Activated T-helper 2 cell treated with anti-CD3 and anti-CD28 coated beads, Interferon-gamma antibody, Interleukin-2, Interleukin-4, amounts not matched to agents 10 μg/mL and 5 μg/mL and 100 μg/mL, durations not matched to agents 14 hours and 24 hours and 36 hours (primary cell): ENCODE measurements at regions not wholly inside any gene's neighbourhood (a gene's known extent, or its start where the extent isn't known, plus 50 kb on each side); places are given as distances from the start of the nearest gene placed in this dataset.

Experiments
- DNase-seq: peaks from one replicate; pipeline ENCODE4 v3.0.0; 2021; ENCODE audit warnings: low spot score
- H3K27ac Mint-ChIP-seq: one replicate; pipeline ENCODE4 v1.8.0; 2021; ENCODE audit warnings: mixed read lengths
- H3K27me3 Mint-ChIP-seq: one replicate; pipeline ENCODE4 v1.8.0; 2021; ENCODE audit warnings: low read depth, mixed read lengths
- H3K36me3 Mint-ChIP-seq: one replicate; pipeline ENCODE4 v1.8.0; 2021; ENCODE audit warnings: low read depth, mixed read lengths
- H3K4me1 Mint-ChIP-seq: one replicate; pipeline ENCODE4 v1.8.0; 2021; ENCODE audit warnings: low read depth, mixed read lengths
- H3K4me3 Mint-ChIP-seq: one replicate; pipeline ENCODE4 v1.8.0; 2021; ENCODE audit warnings: low read depth, mild to moderate bottlenecking, moderate library complexity, mixed read lengths
- H3K9me3 Mint-ChIP-seq: one replicate; pipeline ENCODE4 v1.8.0; 2021; ENCODE audit warnings: mixed read lengths
- intact Hi-C: fragments of 100-400 bp; cut with micrococcal nuclease; formaldehyde crosslinking; loops from one replicate; pipeline ENCODE4 v1.15.1; 2023

GRCh38 chr12:73421832-73422231 lies 1115.8 kb upstream of the ATXN7L3B start:
- intact Hi-C loops = no loop called here
- no peak for DNase-seq
- no peaks in the 10 kb centered on the region for H3K27me3 Mint-ChIP-seq
- peaks cover 1% of the 10 kb centered on the region for H3K4me1 Mint-ChIP-seq
- H3K4me3 Mint-ChIP-seq = no peak overlapping the region
- H3K9me3 Mint-ChIP-seq = peaks cover 29% of the 10 kb centered on the region
- H3K36me3 Mint-ChIP-seq = no peaks in the 10 kb centered on the region
- H3K27ac Mint-ChIP-seq = no peak overlapping the region

DNA sequence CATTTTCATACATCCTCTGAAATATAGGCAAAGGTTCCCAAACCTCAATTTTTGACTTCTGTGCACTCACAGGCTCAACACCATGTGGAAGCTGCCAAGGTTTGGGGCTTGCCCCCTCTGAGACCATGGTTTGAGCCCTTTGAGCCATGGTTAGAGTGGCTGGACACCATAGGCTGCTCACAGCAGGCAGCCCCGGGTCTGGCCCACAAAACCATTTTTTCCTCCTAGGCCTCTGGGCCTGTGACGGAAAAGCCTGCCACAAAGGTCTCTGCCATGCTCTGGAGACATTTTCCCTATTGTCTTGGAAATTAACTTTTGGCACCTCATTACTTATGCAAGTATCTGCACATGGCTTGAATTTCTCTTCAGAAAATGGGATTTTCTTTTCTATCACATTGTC lies 1113.2 kb upstream of the ATXN7L3B start:
- peaks cover 19% of the 10 kb centered on the region for H3K9me3 Mint-ChIP-seq
- no peak overlapping the region for H3K4me3 Mint-ChIP-seq
- H3K4me1 Mint-ChIP-seq = peaks cover 1% of the 10 kb centered on the region
- intact Hi-C loops = no loop called here
- no peak overlapping the region for H3K27ac Mint-ChIP-seq
- DNase-seq = no peak
- H3K36me3 Mint-ChIP-seq = no peaks in the 10 kb centered on the region
- no peaks in the 10 kb centered on the region for H3K27me3 Mint-ChIP-seq

DNA sequence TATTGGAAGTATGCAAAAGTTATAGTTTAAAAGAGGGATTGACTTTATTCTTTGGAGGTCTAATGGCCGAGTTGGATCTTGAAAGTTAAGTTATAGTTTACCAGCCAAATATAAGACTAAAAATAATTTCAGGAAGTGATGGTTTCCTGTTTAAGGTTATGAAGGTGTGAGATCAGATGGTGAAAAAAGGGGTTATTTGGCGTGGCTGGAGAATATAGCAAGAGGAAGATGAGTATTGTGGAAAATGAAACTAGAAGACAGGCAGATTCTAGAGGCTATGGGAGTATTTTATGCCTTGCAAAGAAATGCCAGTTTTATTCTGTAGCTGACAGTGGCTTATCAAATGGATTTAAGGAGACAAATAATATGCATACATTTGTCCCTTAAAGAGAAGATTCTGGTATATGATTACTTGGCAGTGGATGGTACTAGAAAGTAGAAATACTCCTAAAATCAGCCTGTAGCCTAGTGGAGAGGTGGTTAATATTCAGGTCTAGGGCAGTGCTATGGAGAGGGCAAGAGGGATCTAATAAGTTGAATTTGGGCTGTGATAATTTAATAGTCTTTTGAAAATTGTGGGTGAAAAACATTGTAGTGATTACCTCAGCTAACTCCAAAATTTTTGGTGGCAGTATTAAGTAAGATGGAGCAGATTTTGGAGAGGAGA lies 1091.8 kb upstream of the ATXN7L3B start:
- no peaks in the 10 kb centered on the region for H3K4me1 Mint-ChIP-seq
- intact Hi-C loops = no loop called here
- peaks cover 8% of the 10 kb centered on the region for H3K9me3 Mint-ChIP-seq
- no peak overlapping the region for H3K4me3 Mint-ChIP-seq
- no peak overlapping the region for H3K27ac Mint-ChIP-seq
- DNase-seq = no peak
- H3K36me3 Mint-ChIP-seq = no peaks in the 10 kb centered on the region
- no peaks in the 10 kb centered on the region for H3K27me3 Mint-ChIP-seq

DNA sequence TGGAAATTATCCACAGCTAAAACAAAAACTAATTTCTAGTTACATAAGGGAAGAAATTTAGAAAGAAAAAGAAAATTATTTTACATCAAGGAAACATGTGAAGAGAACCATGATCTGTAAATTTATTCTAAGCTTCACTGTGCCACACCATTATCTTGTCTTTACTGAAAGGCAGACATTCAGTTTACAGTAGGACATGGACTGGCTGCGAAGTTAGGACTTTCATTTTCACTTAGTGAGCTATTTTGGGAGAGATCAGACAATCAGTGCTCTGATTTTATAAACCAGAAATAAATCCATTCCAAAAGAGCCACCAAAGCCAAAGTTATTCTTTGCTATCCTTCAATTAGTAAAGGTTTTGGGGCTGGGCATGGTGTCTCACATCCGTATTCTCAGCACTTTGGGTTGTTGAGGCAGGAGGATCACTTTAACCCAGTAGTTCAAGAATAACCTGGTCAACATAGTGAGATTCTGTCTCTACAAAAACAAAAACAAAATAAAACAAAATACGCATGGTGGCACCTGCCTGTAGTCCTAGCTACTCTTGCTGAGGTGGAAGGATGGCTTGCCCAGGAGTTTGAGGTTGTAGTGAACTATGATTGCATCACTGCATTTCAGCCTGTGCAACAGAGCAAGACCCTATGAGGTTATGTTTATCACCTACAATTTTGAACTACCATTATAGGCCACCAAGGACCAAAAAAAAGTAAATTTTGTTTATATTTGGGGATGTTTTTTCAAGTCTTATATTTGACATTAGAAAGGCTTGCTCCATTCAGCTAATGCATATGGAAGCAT lies 1084.8 kb upstream of the ATXN7L3B start:
- H3K27me3 Mint-ChIP-seq = no peaks in the 10 kb centered on the region
- peaks cover 11% of the 10 kb centered on the region for H3K9me3 Mint-ChIP-seq
- no peaks in the 10 kb centered on the region for H3K4me1 Mint-ChIP-seq
- intact Hi-C loops = no loop called here
- H3K27ac Mint-ChIP-seq = no peak overlapping the region
- no peaks in the 10 kb centered on the region for H3K36me3 Mint-ChIP-seq
- DNase-seq = no peak
- H3K4me3 Mint-ChIP-seq = no peak overlapping the region

- H3K27ac Mint-ChIP-seq = no peak overlapping the region
- H3K4me3 Mint-ChIP-seq = no peak overlapping the region
- intact Hi-C loops = no loop called here
- H3K27me3 Mint-ChIP-seq = no peaks in the 10 kb centered on the region
- no peaks in the 10 kb centered on the region for H3K4me1 Mint-ChIP-seq
- DNase-seq = no peak
- peaks cover 7% of the 10 kb centered on the region for H3K9me3 Mint-ChIP-seq
- H3K36me3 Mint-ChIP-seq = no peaks in the 10 kb centered on the region
Measured at GRCh38 chr12:73460212-73460611, 1077.4 kb upstream of the ATXN7L3B start.

GRCh38 chr12:73465106-73465505 lies 1072.5 kb upstream of the ATXN7L3B start:
- intact Hi-C loops = no loop called here
- Mint-ChIP-seq H3K36me3 (no peaks in the 10 kb centered on the region), H3K9me3 (peaks cover 30% of the 10 kb centered on the region), H3K4me3 (no peak overlapping the region), H3K27me3 (no peaks in the 10 kb centered on the region), H3K27ac (no peak overlapping the region), H3K4me1 (no peaks in the 10 kb centered on the region)
- no peak for DNase-seq

- intact Hi-C loops = no loop called here
- Mint-ChIP-seq H3K9me3 (peaks cover 42% of the 10 kb centered on the region), H3K4me1 (no peaks in the 10 kb centered on the region), H3K27me3 (no peaks in the 10 kb centered on the region), H3K36me3 (no peaks in the 10 kb centered on the region), H3K4me3 (no peak overlapping the region), H3K27ac (no peak overlapping the region)
- no peak for DNase-seq
Measured at GRCh38 chr12:73486256-73486655, 1051.4 kb upstream of the ATXN7L3B start.

- H3K4me3 Mint-ChIP-seq = no peak overlapping the region
- H3K36me3 Mint-ChIP-seq = no peaks in the 10 kb centered on the region
- H3K27me3 Mint-ChIP-seq = no peaks in the 10 kb centered on the region
- H3K27ac Mint-ChIP-seq = no peak overlapping the region
- no peak for DNase-seq
- no peaks in the 10 kb centered on the region for H3K4me1 Mint-ChIP-seq
- H3K9me3 Mint-ChIP-seq = peaks cover 36% of the 10 kb centered on the region
- intact Hi-C loops = no loop called here
Measured at GRCh38 chr12:73506611-73507010, 1031.0 kb upstream of the ATXN7L3B start.

GRCh38 chr12:73514672-73515071 lies 1023.0 kb upstream of the ATXN7L3B start:
- intact Hi-C loops = no loop called here
- Mint-ChIP-seq H3K27ac (no peak overlapping the region), H3K4me3 (no peak overlapping the region), H3K4me1 (no peaks in the 10 kb centered on the region), H3K9me3 (peaks cover 28% of the 10 kb centered on the region), H3K27me3 (no peaks in the 10 kb centered on the region), H3K36me3 (no peaks in the 10 kb centered on the region)
- no peak for DNase-seq

DNA sequence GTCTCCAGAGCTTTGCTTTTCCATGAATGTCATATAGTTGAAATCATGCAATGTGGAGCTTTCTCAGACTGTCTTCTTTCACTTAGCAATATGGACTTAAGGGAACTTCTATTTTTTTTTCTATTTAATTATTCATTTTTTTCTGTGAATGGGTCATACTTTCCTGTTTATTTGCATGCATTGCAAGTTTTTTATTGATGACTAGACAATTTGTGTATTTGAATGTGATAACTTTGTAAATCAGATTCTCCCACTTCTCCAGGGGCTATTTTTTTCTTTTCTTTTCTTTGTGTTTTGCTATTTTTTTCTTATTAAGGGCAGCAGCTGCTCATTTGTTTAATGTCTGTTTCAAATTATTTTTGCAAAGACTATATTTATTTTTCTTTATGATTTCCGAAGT lies 1019.8 kb upstream of the ATXN7L3B start:
- H3K27ac Mint-ChIP-seq = no peak overlapping the region
- H3K36me3 Mint-ChIP-seq = no peaks in the 10 kb centered on the region
- peaks cover 34% of the 10 kb centered on the region for H3K9me3 Mint-ChIP-seq
- DNase-seq = no peak
- no peaks in the 10 kb centered on the region for H3K4me1 Mint-ChIP-seq
- no peaks in the 10 kb centered on the region for H3K27me3 Mint-ChIP-seq
- intact Hi-C loops = no loop called here
- H3K4me3 Mint-ChIP-seq = no peak overlapping the region

- no peaks in the 10 kb centered on the region for H3K4me1 Mint-ChIP-seq
- no peaks in the 10 kb centered on the region for H3K27me3 Mint-ChIP-seq
- no peak overlapping the region for H3K4me3 Mint-ChIP-seq
- intact Hi-C loops = no loop called here
- DNase-seq = no peak
- no peaks in the 10 kb centered on the region for H3K36me3 Mint-ChIP-seq
- peaks cover 15% of the 10 kb centered on the region for H3K9me3 Mint-ChIP-seq
- H3K27ac Mint-ChIP-seq = no peak overlapping the region
Measured at GRCh38 chr12:73529231-73529630, 1008.4 kb upstream of the ATXN7L3B start.

GRCh38 chr12:73529954-73530353 lies 1007.7 kb upstream of the ATXN7L3B start:
- Mint-ChIP-seq H3K27ac (no peak overlapping the region), H3K4me3 (no peak overlapping the region), H3K27me3 (no peaks in the 10 kb centered on the region), H3K9me3 (peaks cover 15% of the 10 kb centered on the region), H3K4me1 (no peaks in the 10 kb centered on the region), H3K36me3 (no peaks in the 10 kb centered on the region)
- no peak for DNase-seq
- intact Hi-C loops = no loop called here

DNA sequence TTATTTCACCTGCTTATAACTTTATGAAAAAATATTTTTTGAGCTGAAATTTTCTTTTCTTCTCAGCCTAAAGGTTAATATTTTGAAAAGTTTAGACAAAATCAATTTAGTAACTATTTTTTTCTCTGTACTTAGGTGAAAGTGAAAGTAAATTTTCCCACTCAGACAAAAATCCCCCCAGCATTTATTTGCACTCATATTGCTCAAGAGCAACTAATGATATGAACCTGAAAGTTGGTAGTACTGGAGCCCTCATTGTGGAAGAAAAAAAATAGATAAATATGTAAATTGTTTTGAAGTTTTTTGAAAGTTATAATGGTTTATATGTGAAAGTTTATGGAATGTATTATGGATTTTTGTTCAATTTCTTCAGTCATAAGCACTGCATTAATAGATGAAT lies 1005.9 kb upstream of the ATXN7L3B start:
- Mint-ChIP-seq H3K9me3 (peaks cover 23% of the 10 kb centered on the region), H3K4me1 (no peaks in the 10 kb centered on the region), H3K27ac (no peak overlapping the region), H3K4me3 (no peak overlapping the region), H3K36me3 (no peaks in the 10 kb centered on the region), H3K27me3 (no peaks in the 10 kb centered on the region)
- DNase-seq = no peak
- intact Hi-C loops = no loop called here
